GM18858 (cell line): ENCODE measurements at regions not wholly inside any gene's neighbourhood (a gene's known extent, or its start where the extent isn't known, plus 50 kb on each side); places are given as distances from the start of the nearest gene placed in this dataset.
"Not testable (repeated sequence)": the region's sequence is repeated elsewhere in the genome, so short reads cannot be mapped to it uniquely, and the experiment has no call there.

Source experiments
- ATAC-seq: cut with Tn5 transposase; IDR thresholded peaks from one replicate; pipeline ENCODE4 v1.9.1; 2021; ENCODE audit not compliant: unreplicated experiment

DNA sequence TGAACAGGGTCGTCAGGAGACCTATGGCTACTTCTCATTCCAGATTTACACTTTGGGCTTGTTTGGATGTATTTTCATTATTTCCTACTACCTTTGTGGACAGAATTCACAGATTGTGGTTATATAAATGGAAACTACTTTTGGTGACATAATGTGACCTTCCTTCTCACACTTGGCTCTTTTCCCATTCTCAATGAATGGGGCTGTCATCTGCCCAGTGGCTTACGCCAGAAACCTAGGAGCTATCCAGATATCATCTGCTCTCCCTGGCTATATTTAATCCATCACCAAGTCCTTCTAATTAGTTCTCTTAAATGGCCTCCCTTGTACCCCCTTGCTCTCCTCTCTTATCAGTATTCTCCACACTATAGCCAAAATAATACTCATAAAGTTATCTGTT lies 1606.8 kb downstream of the KHDRBS2 start:
- no peak for ATAC-seq

DNA sequence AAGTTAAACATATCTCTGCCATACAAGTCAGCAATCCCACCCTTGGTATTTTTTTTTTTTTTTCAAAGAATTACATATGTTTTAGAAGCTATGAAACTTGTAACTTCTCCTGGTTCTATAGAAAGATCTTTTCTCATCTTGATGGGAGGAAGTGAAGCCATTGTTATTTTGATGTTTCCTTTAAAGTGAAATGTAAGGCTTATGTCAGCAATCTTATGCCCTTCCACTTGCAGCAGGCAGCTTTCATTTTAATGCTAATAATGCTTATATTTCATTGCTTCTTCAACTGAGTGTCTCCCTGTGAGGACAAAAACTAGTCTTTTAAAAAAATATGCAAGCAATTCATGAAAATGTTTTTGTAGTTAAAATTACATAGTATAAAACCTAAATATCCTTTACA lies 1614.7 kb downstream of the KHDRBS2 start:
- ATAC-seq: no peak

DNA sequence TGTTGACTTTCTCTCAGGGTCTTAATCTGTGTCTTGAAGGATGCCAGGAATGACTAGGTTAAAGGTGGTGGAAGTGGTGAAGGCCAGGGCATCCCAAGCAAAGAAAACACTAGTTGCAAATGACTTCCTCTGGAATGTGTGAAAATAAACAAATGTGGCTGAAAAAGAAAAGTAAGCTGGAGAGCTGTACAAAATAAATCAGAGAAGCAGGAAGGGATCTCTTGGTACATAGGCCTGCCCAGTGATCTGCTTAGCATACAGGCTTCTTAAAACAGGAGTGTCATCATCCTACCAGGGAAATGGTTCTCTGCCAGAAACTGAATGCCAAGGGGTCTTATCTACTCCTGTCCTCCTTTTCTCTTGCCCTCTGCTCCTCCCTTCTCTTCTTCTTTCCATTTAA lies 1616.0 kb downstream of the KHDRBS2 start:
- no peak for ATAC-seq

- ATAC-seq: no peak
Measured at GRCh38 chr6:60668428-60668827, 1617.6 kb downstream of the KHDRBS2 start.

GRCh38 chr6:60663199-60663598 lies 1622.8 kb downstream of the KHDRBS2 start:
- not testable (repeated sequence) for ATAC-seq

GRCh38 chr6:60643870-60644269 lies 1642.2 kb downstream of the KHDRBS2 start:
- ATAC-seq: no peak

DNA sequence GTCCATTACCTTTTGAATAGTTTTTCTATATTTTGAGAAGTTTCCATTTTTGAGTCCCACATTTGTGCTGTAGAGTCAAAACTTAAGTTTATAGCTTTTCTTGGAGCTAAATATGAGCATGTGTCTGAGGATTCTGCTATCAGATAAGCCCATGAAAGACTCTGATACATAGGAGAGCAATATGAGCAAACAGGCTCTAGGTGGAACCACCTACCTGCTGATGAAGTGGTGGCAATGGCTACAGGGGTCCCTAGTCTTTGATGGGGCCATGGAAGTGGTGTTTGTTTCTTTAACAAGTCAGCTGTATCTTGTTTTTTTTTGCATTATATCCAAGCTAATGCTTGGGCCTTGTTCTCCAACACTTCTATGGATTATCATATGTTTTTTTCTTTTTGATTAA lies 1646.8 kb downstream of the KHDRBS2 start:
- not testable (repeated sequence) for ATAC-seq
